ENCODE measurements at regions not wholly inside any gene's neighbourhood (a gene's known extent, or its start where the extent isn't known, plus 50 kb on each side); places are given as distances from the start of the nearest gene placed in this dataset.

GRCh38 chr14:27006570-27006969 lies 408.7 kb upstream of the NOVA1 start:
- Histone ChIP-seq H3K4me3 (ENCODE audit: insufficient read depth, low read depth, low read length) (no peak overlapping the region), H3K36me3 (ENCODE audit: insufficient read depth, low read length) (no peaks in the 10 kb centered on the region), H4K20me1 (ENCODE audit: insufficient read depth, low read length) (no peaks in the 10 kb centered on the region), H3K27me3 (ENCODE audit: insufficient read depth, low read length) (no peaks in the 10 kb centered on the region), H3K9me3 (ENCODE audit: insufficient read depth, low read depth, low read length) (no peaks in the 10 kb centered on the region), H3K9ac (ENCODE audit: low read length) (no peak overlapping the region), H3K79me2 (ENCODE audit: insufficient read depth, low read length) (no peaks in the 10 kb centered on the region), H2AFZ (ENCODE audit: low read depth, low read length) (no peak overlapping the region), H3K4me1 (ENCODE audit: insufficient read depth, low read length) (no peaks in the 10 kb centered on the region), H3K4me2 (ENCODE audit: low read length) (no peak overlapping the region), H3K27ac (ENCODE audit: low read depth, low read length) (no peak overlapping the region)
- Mint-ChIP-seq H3K36me3 (ENCODE audit: low read depth, unreplicated experiment) (no peaks in the 10 kb centered on the region), H3K4me1 (ENCODE audit: low read depth, unreplicated experiment) (no peaks in the 10 kb centered on the region), H3K9me3 (ENCODE audit: unreplicated experiment) (no peaks in the 10 kb centered on the region), H3K27ac (ENCODE audit: unreplicated experiment) (no peak overlapping the region), H3K4me3 (ENCODE audit: unreplicated experiment) (no peak overlapping the region), H3K27me3 (ENCODE audit: low read depth, unreplicated experiment) (no peaks in the 10 kb centered on the region)
- DNase-seq (ENCODE audit: low read depth) (no peak), FAIRE-seq (no peak)
- TF ChIP-seq, protein P1, sequence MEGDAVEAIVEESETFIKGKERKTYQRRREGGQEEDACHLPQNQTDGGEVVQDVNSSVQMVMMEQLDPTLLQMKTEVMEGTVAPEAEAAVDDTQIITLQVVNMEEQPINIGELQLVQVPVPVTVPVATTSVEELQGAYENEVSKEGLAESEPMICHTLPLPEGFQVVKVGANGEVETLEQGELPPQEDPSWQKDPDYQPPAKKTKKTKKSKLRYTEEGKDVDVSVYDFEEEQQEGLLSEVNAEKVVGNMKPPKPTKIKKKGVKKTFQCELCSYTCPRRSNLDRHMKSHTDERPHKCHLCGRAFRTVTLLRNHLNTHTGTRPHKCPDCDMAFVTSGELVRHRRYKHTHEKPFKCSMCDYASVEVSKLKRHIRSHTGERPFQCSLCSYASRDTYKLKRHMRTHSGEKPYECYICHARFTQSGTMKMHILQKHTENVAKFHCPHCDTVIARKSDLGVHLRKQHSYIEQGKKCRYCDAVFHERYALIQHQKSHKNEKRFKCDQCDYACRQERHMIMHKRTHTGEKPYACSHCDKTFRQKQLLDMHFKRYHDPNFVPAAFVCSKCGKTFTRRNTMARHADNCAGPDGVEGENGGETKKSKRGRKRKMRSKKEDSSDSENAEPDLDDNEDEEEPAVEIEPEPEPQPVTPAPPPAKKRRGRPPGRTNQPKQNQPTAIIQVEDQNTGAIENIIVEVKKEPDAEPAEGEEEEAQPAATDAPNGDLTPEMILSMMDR (IDR thresholded peaks at IDR 0.05; ENCODE audit: insufficient read depth, low read depth, low read length): no peak
- TF ChIP-seq EZH2 (IDR thresholded peaks at IDR 0.05; ENCODE audit: insufficient read depth, low read length): no peak

GRCh38 chr14:27008187-27008586 lies 410.4 kb upstream of the NOVA1 start:
- Mint-ChIP-seq H3K27me3 (ENCODE audit: low read depth, unreplicated experiment) (no peaks in the 10 kb centered on the region), H3K4me3 (ENCODE audit: unreplicated experiment) (no peak overlapping the region), H3K9me3 (ENCODE audit: unreplicated experiment) (no peaks in the 10 kb centered on the region), H3K4me1 (ENCODE audit: low read depth, unreplicated experiment) (no peaks in the 10 kb centered on the region), H3K27ac (ENCODE audit: unreplicated experiment) (no peak overlapping the region), H3K36me3 (ENCODE audit: low read depth, unreplicated experiment) (no peaks in the 10 kb centered on the region)
- Histone ChIP-seq H3K79me2 (ENCODE audit: insufficient read depth, low read length) (no peaks in the 10 kb centered on the region), H3K27me3 (ENCODE audit: insufficient read depth, low read length) (no peaks in the 10 kb centered on the region), H3K9ac (ENCODE audit: low read length) (no peak overlapping the region), H3K4me1 (ENCODE audit: insufficient read depth, low read length) (no peaks in the 10 kb centered on the region), H4K20me1 (ENCODE audit: insufficient read depth, low read length) (no peaks in the 10 kb centered on the region), H3K9me3 (ENCODE audit: insufficient read depth, low read depth, low read length) (no peaks in the 10 kb centered on the region), H3K27ac (ENCODE audit: low read depth, low read length) (no peak overlapping the region), H3K4me2 (ENCODE audit: low read length) (no peak overlapping the region), H3K36me3 (ENCODE audit: insufficient read depth, low read length) (no peaks in the 10 kb centered on the region), H3K4me3 (ENCODE audit: insufficient read depth, low read depth, low read length) (no peak overlapping the region), H2AFZ (ENCODE audit: low read depth, low read length) (no peak overlapping the region)
- no peak for DNase-seq (ENCODE audit: low read depth)
- TF ChIP-seq EZH2 (IDR thresholded peaks at IDR 0.05; ENCODE audit: insufficient read depth, low read length): no peak
- TF ChIP-seq, protein P1 (IDR thresholded peaks at IDR 0.05; ENCODE audit: insufficient read depth, low read depth, low read length): no peak
- FAIRE-seq: no peak

- Histone ChIP-seq H3K27ac (ENCODE audit: low read depth, low read length) (no peak overlapping the region), H4K20me1 (ENCODE audit: insufficient read depth, low read length) (no peaks in the 10 kb centered on the region), H3K4me3 (ENCODE audit: insufficient read depth, low read depth, low read length) (no peak overlapping the region), H3K4me2 (ENCODE audit: low read length) (no peak overlapping the region), H3K36me3 (ENCODE audit: insufficient read depth, low read length) (no peaks in the 10 kb centered on the region), H3K9me3 (ENCODE audit: insufficient read depth, low read depth, low read length) (no peaks in the 10 kb centered on the region), H2AFZ (ENCODE audit: low read depth, low read length) (no peak overlapping the region), H3K4me1 (ENCODE audit: insufficient read depth, low read length) (no peaks in the 10 kb centered on the region), H3K27me3 (ENCODE audit: insufficient read depth, low read length) (no peaks in the 10 kb centered on the region), H3K79me2 (ENCODE audit: insufficient read depth, low read length) (no peaks in the 10 kb centered on the region), H3K9ac (ENCODE audit: low read length) (no peak overlapping the region)
- FAIRE-seq (no peak), DNase-seq (ENCODE audit: low read depth) (no peak)
- Mint-ChIP-seq H3K27ac (ENCODE audit: unreplicated experiment) (no peak overlapping the region), H3K36me3 (ENCODE audit: low read depth, unreplicated experiment) (no peaks in the 10 kb centered on the region), H3K4me3 (ENCODE audit: unreplicated experiment) (no peak overlapping the region), H3K9me3 (ENCODE audit: unreplicated experiment) (no peaks in the 10 kb centered on the region), H3K27me3 (ENCODE audit: low read depth, unreplicated experiment) (no peaks in the 10 kb centered on the region), H3K4me1 (ENCODE audit: low read depth, unreplicated experiment) (no peaks in the 10 kb centered on the region)
- TF ChIP-seq EZH2 (IDR thresholded peaks at IDR 0.05; ENCODE audit: insufficient read depth, low read length): no peak
- TF ChIP-seq, protein P1 (IDR thresholded peaks at IDR 0.05; ENCODE audit: insufficient read depth, low read depth, low read length): no peak
Observed at GRCh38 chr14:27012641-27013040, 414.8 kb upstream of the NOVA1 start.
